ENCODE measurements at regions not wholly inside any gene's neighbourhood (a gene's known extent, or its start where the extent isn't known, plus 50 kb on each side); places are given as distances from the start of the nearest gene placed in this dataset.
"Not testable (repeated sequence)": the region's sequence is repeated elsewhere in the genome, so short reads cannot be mapped to it uniquely, and the experiment has no call there.

DNA sequence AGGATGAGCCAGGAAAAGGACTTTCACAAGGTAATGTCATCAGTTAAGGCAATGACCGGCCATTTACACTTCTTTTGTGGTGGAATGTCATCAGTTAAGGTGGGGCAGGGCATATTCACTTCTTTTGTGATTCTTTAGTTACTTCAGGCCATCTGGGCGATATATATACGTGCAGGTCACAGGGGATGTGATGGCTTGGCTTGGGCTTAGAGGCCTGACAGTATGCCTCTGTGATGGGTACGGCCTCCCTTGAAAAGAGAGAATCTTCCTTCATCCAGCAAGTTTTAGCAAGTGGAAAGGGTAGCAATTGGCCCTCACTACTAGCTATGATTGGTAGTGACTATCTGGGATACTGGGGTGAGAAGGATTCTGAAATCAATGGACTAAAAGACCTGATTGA is 456.4 kb downstream of the SHISA9 start:
- TF ChIP-seq, protein P1, sequence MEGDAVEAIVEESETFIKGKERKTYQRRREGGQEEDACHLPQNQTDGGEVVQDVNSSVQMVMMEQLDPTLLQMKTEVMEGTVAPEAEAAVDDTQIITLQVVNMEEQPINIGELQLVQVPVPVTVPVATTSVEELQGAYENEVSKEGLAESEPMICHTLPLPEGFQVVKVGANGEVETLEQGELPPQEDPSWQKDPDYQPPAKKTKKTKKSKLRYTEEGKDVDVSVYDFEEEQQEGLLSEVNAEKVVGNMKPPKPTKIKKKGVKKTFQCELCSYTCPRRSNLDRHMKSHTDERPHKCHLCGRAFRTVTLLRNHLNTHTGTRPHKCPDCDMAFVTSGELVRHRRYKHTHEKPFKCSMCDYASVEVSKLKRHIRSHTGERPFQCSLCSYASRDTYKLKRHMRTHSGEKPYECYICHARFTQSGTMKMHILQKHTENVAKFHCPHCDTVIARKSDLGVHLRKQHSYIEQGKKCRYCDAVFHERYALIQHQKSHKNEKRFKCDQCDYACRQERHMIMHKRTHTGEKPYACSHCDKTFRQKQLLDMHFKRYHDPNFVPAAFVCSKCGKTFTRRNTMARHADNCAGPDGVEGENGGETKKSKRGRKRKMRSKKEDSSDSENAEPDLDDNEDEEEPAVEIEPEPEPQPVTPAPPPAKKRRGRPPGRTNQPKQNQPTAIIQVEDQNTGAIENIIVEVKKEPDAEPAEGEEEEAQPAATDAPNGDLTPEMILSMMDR (IDR thresholded peaks at IDR 0.05; ENCODE audit: low read length) = not testable (repeated sequence)
- TF ChIP-seq EZH2 (IDR thresholded peaks at IDR 0.05; ENCODE audit: borderline replicate concordance, low read length) = not testable (repeated sequence)
